ENCODE measurements at regions not wholly inside any gene's neighbourhood (a gene's known extent, or its start where the extent isn't known, plus 50 kb on each side); places are given as distances from the start of the nearest gene placed in this dataset.
"Not testable (repeated sequence)": the region's sequence is repeated elsewhere in the genome, so short reads cannot be mapped to it uniquely, and the experiment has no call there.

- no peak for DNase-seq
Measured at GRCh38 chr2:129190494-129190893, 789.0 kb upstream of the RAB6C start.

- DNase-seq, result no peak
Measured at GRCh38 chr2:129191530-129191929, 787.9 kb upstream of the RAB6C start.

GRCh38 chr2:129192117-129192516, 787.3 kb upstream of the RAB6C start:
- DNase-seq, result no peak

GRCh38 chr2:129192841-129193253, 786.6 kb upstream of the RAB6C start:
- DNase-seq, result no peak

- DNase-seq, result no peak
Measured at GRCh38 chr2:129193961-129194360, 785.5 kb upstream of the RAB6C start.

- no peak for DNase-seq
Measured at GRCh38 chr2:129199501-129199900, 780.0 kb upstream of the RAB6C start.

- DNase-seq, result no peak
Measured at GRCh38 chr2:129201696-129202095, 777.8 kb upstream of the RAB6C start.

GRCh38 chr2:129203331-129203730, 776.1 kb upstream of the RAB6C start:
- DNase-seq, result no peak

- DNase-seq, result not testable (repeated sequence)
Measured at GRCh38 chr2:129204581-129204980, 774.9 kb upstream of the RAB6C start.

GRCh38 chr2:129205176-129205575, 774.3 kb upstream of the RAB6C start:
- DNase-seq, result no peak

- DNase-seq, result no peak
Measured at GRCh38 chr2:129205766-129206165, 773.7 kb upstream of the RAB6C start.

- no peak for DNase-seq
Measured at GRCh38 chr2:129212299-129212958, 767.0 kb upstream of the RAB6C start.

- DNase-seq, result no peak
Measured at GRCh38 chr2:129224022-129224421, 755.4 kb upstream of the RAB6C start.

- DNase-seq, result no peak
Measured at GRCh38 chr2:129224486-129224885, 755.0 kb upstream of the RAB6C start.

- DNase-seq, result no peak
Measured at GRCh38 chr2:129229196-129229595, 750.3 kb upstream of the RAB6C start.

- no peak for DNase-seq
Measured at GRCh38 chr2:129229830-129230441, 749.5 kb upstream of the RAB6C start.

- DNase-seq, result no peak
Measured at GRCh38 chr2:129231924-129232323, 747.5 kb upstream of the RAB6C start.

- DNase-seq, result no peak
Measured at GRCh38 chr2:129233166-129233565, 746.3 kb upstream of the RAB6C start.

GRCh38 chr2:129233751-129234406, 745.6 kb upstream of the RAB6C start:
- no peak for DNase-seq

- DNase-seq, result no peak
Measured at GRCh38 chr2:129236601-129237000, 742.9 kb upstream of the RAB6C start.

GRCh38 chr2:129237966-129238725, 741.3 kb upstream of the RAB6C start:
- no peak for DNase-seq

GRCh38 chr2:129239141-129239540, 740.3 kb upstream of the RAB6C start:
- no peak for DNase-seq

GRCh38 chr2:129240061-129240460, 739.4 kb upstream of the RAB6C start:
- no peak for DNase-seq

- no peak for DNase-seq
Measured at GRCh38 chr2:129242269-129242668, 737.2 kb upstream of the RAB6C start.

Data from AML-193 (cell line).